Tibial artery (tissue), 4 donors: ENCODE measurements at regions not wholly inside any gene's neighbourhood (a gene's known extent, or its start where the extent isn't known, plus 50 kb on each side); places are given as distances from the start of the nearest gene placed in this dataset.

Experiments
- DNase-seq, 2 donors: peaks; one replicate each; pipeline ENCODE4 v3.0.0-alpha.2; 2019
- H3K27ac ChIP-seq, 2 donors: fragments of 200-600 bp; sonication (generic) in 1 of 2; 1 replicate in 1 of 2; 2 replicates in 1 of 2; pipeline ENCODE4 v1.5.1; 2018 to 2019; ENCODE audit warnings: mild to moderate bottlenecking in 1 of 2
- H3K27me3 ChIP-seq, 2 donors: fragments of 200-600 bp; sonication (generic) in 1 of 2; one replicate each; pipeline versions ENCODE4 v1.5.1 to v1.6.0; 2016 to 2019
- H3K36me3 ChIP-seq, 3 donors: fragments of 200-600 bp; sonication (generic) in 2 of 3; one replicate each; pipeline ENCODE4 v1.5.1; 2016 to 2019; ENCODE audit warnings: mild to moderate bottlenecking in 2 of 3
- H3K4me1 ChIP-seq, 4 donors: fragments of 200-600 bp; sonication (generic) in 2 of 4; 1 replicate in 3 of 4; 2 replicates in 1 of 4; pipeline ENCODE4 v1.5.1; 2016 to 2019
- H3K4me3 ChIP-seq, 2 donors: fragments of 200-600 bp; sonication (generic) in 1 of 2; 1 replicate in 1 of 2; 2 replicates in 1 of 2; pipeline ENCODE4 v1.5.1; 2018 to 2019; ENCODE audit warnings: mild to moderate bottlenecking in 2 of 2
- H3K9me3 ChIP-seq, 3 donors: fragments of 200-600 bp; sonication (generic) in 1 of 3; one replicate each; pipeline ENCODE4 v1.5.1; 2016 to 2019
- CTCF ChIP-seq, 2 experiments: fragments of 200-600 bp in 1 of 2; fragments of 450-650 bp in 1 of 2; IDR thresholded peaks; one replicate each; pipeline ENCODE4 v1.5.1; 2017 to 2019; ENCODE audit warnings: antibody characterized with exemption in 2 of 2, mild to moderate bottlenecking in 1 of 2, moderate library complexity in 1 of 2
- intact Hi-C: fragments of 100-400 bp; cut with DNase I; formaldehyde crosslinking; loops from one replicate; pipeline ENCODE4 v1.15.0; 2023; ENCODE audit warnings: low total_unique reads

GRCh38 chr1:38563942-38564735, 295.4 kb downstream of the RRAGC start:
- Histone ChIP-seq H3K36me3 (no peaks in the 10 kb centered on the region), H3K27ac (no peak overlapping the region), H3K27me3 (peaks cover 0 to 44% of the 10 kb centered on the region in 2 donors), H3K4me3 (no peak overlapping the region), H3K4me1 (peaks cover 0 to 15% (median 2%) of the 10 kb centered on the region in 4 donors), H3K9me3 (no peaks in the 10 kb centered on the region)
- intact Hi-C loops, result no loop called here
- DNase-seq, result no peak
- no peak for TF ChIP-seq CTCF (IDR thresholded peaks at IDR 0.05)

DNA sequence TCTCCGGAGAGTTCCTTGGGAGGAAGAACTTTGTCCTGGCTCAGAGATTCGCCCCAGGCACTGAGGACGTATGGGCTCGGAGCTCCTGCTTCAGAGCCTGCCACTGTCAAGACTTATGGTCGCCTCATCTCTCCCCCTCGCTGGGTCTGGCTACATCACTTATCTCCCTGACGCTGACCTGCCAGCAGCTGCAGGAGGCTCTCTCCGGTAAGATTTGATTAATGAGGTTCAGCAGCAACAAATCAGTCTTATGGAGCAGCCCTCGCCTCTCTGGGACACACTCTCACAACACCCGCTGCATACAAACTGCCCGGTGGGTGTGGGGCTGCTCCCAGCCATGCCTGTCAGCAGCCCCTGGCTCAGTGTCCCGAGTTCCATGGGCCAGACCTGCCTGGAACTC, 297.8 kb downstream of the RRAGC start:
- intact Hi-C loops, result no loop called here
- no peak for DNase-seq
- no peak for TF ChIP-seq CTCF (IDR thresholded peaks at IDR 0.05)
- H3K4me1 ChIP-seq, result peaks cover 0 to 15% (median 2%) of the 10 kb centered on the region in 4 donors
- no peak overlapping the region for H3K27ac ChIP-seq
- no peaks in the 10 kb centered on the region for H3K9me3 ChIP-seq
- H3K36me3 ChIP-seq, result no peaks in the 10 kb centered on the region
- no peak overlapping the region for H3K4me3 ChIP-seq
- H3K27me3 ChIP-seq, result peaks cover 0 to 42% of the 10 kb centered on the region in 2 donors

- intact Hi-C loops, result no loop called here
- H3K9me3 ChIP-seq, result no peaks in the 10 kb centered on the region
- H3K27me3 ChIP-seq, result peaks cover 0 to 42% of the 10 kb centered on the region in 2 donors
Measured at GRCh38 chr1:38561110-38561509, 298.5 kb downstream of the RRAGC start.

DNA sequence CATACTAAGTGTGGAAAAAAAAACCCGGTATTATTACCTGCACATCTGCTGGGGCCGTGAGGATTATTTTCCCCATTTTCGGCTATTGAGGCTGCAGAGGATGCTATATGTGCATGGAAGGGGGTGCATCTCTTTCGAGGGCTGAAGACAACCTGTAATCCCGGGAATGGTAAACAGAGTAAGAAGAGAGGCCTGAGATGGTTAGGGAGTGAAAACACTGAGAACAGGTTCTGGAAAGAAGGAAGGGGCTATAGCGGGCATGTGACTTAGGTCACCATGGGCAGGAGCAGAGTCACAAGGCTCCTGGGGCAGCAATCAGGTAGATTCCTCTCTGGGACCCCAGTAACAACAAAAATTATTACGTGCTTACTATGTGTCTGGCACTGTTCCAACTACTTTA, 299.1 kb downstream of the RRAGC start:
- H3K4me3 ChIP-seq, result no peak overlapping the region
- H3K4me1 ChIP-seq, result peaks cover 0 to 15% (median 2%) of the 10 kb centered on the region in 4 donors
- DNase-seq, result no peak
- H3K27me3 ChIP-seq, result peaks cover 0 to 42% of the 10 kb centered on the region in 2 donors
- H3K36me3 ChIP-seq, result no peaks in the 10 kb centered on the region
- no peak overlapping the region for H3K27ac ChIP-seq
- intact Hi-C loops, result no loop called here
- no peaks in the 10 kb centered on the region for H3K9me3 ChIP-seq
- no peak for TF ChIP-seq CTCF (IDR thresholded peaks at IDR 0.05)

More at GRCh38 chr1:38561110-38561509, 298.5 kb downstream of the RRAGC start:
- Histone ChIP-seq H3K27ac (no peak overlapping the region), H3K36me3 (no peaks in the 10 kb centered on the region), H3K4me1 (peaks cover 0 to 15% (median 2%) of the 10 kb centered on the region in 4 donors), H3K4me3 (no peak overlapping the region)
- DNase-seq, result no peak
- no peak for TF ChIP-seq CTCF (IDR thresholded peaks at IDR 0.05)

DNA sequence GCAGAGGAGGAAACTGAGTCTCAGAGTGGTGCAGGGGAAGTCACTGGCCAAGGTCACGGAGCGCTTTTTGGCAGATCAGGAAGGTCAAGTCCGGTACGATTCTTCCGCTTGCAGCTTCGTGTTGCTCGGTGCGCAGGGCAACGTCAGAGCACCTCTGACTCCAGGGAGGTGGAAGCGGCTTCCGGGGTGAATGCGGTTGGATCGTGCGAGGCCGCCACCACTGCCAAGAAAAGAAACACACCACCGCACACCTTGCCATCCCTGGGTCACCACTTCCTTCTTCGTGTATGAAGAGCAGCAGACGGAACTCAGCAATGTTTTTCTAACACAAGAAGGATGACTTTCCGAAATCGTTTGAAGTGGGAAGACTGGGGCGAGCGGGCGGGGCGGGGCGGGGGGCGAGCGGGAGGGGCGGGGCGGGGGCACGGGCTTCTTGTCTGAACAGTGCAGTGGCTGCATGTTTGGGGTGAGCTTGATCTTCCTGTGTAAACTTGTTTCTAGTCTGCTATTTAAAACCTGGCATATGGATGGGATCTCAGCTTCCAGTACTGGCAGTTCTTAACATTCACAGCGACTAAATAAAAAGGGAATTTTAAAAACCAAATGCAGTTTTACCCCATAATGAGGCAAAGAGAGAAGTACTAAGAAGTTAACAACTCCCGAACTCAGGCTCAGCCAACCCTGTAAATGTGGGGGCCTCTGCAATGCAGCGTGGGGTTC, 300.0 kb downstream of the RRAGC start:
- intact Hi-C loops, result no loop called here
- Histone ChIP-seq H3K4me1 (peaks cover 0 to 15% (median 2%) of the 10 kb centered on the region in 4 donors), H3K27me3 (peaks cover 0 to 37% of the 10 kb centered on the region in 2 donors), H3K27ac (no peak overlapping the region), H3K9me3 (no peaks in the 10 kb centered on the region), H3K4me3 (peak overlapping the region in 1 of 2 donors; percentile 15), H3K36me3 (no peaks in the 10 kb centered on the region)
- no peak for DNase-seq
- TF ChIP-seq CTCF (IDR thresholded peaks at IDR 0.05), result no peak
